GM12874 (cell line): ENCODE measurements at regions not wholly inside any gene's neighbourhood (a gene's known extent, or its start where the extent isn't known, plus 50 kb on each side); places are given as distances from the start of the nearest gene placed in this dataset.

ENCODE experiments used
- CTCF ChIP-seq: IDR thresholded peaks from 2 replicates; pipeline ENCODE4 v1.5.1; 2011; ENCODE audit warnings: low read depth, mild to moderate bottlenecking, control low read depth, low read length, moderate library complexity; ENCODE audit not compliant: insufficient read depth

- no peak for TF ChIP-seq CTCF
Observed at GRCh38 chr21:28282833-28283232, 709.8 kb downstream of the LTN1 start.

GRCh38 chr21:28280611-28281010 lies 712.1 kb downstream of the LTN1 start:
- TF ChIP-seq CTCF, result no peak

GRCh38 chr21:28277324-28277723 lies 715.4 kb downstream of the LTN1 start:
- TF ChIP-seq CTCF, result no peak

GRCh38 chr21:28272272-28272992 lies 720.2 kb downstream of the LTN1 start:
- TF ChIP-seq CTCF, result no peak

- TF ChIP-seq CTCF, result no peak
Observed at GRCh38 chr21:28269173-28269572, 723.5 kb downstream of the LTN1 start.

- TF ChIP-seq CTCF, result no peak
Observed at GRCh38 chr21:28268685-28269084, 724.0 kb downstream of the LTN1 start.

- no peak for TF ChIP-seq CTCF
Observed at GRCh38 chr21:28267449-28267848, 725.2 kb downstream of the LTN1 start.
